IMR-90 (cell line): ENCODE measurements at regions not wholly inside any gene's neighbourhood (a gene's known extent, or its start where the extent isn't known, plus 50 kb on each side); places are given as distances from the start of the nearest gene placed in this dataset.

Experiments
- BHLHE40 ChIP-seq: fragments of 150-350 bp; IDR thresholded peaks from 2 replicates; pipeline ENCODE4 v1.6.1; 2016; ENCODE audit warnings: mild to moderate bottlenecking, low read depth, low read length
- RAD21 ChIP-seq: IDR thresholded peaks from 2 replicates; pipeline ENCODE4 v1.6.1; 2012; ENCODE audit warnings: low read length, improper control_type of control experiment
- RCOR1 ChIP-seq: IDR thresholded peaks from 2 replicates; pipeline ENCODE4 v1.6.1; 2012; ENCODE audit warnings: mild to moderate bottlenecking, low read length, improper control_type of control experiment; ENCODE audit not compliant: insufficient replicate concordance
- SMC3 ChIP-seq: fragments of 150-350 bp; IDR thresholded peaks from 2 replicates; pipeline ENCODE4 v1.6.1; 2016; ENCODE audit warnings: low read depth, mild to moderate bottlenecking, antibody characterized with exemption, low read length, moderate library complexity
- TF ChIP-seq, protein P1 (sequence below): conservative IDR thresholded peaks from 2 replicates; pipeline ENCODE4 v1.5.1; 2012; ENCODE audit warnings: mild to moderate bottlenecking, low read depth, low read length, improper control_type of control experiment

- TF ChIP-seq RCOR1 (no peak), SMC3 (no peak), RAD21 (no peak), BHLHE40 (no peak)
- TF ChIP-seq, protein P1, sequence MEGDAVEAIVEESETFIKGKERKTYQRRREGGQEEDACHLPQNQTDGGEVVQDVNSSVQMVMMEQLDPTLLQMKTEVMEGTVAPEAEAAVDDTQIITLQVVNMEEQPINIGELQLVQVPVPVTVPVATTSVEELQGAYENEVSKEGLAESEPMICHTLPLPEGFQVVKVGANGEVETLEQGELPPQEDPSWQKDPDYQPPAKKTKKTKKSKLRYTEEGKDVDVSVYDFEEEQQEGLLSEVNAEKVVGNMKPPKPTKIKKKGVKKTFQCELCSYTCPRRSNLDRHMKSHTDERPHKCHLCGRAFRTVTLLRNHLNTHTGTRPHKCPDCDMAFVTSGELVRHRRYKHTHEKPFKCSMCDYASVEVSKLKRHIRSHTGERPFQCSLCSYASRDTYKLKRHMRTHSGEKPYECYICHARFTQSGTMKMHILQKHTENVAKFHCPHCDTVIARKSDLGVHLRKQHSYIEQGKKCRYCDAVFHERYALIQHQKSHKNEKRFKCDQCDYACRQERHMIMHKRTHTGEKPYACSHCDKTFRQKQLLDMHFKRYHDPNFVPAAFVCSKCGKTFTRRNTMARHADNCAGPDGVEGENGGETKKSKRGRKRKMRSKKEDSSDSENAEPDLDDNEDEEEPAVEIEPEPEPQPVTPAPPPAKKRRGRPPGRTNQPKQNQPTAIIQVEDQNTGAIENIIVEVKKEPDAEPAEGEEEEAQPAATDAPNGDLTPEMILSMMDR: no peak
Observed at GRCh38 chr5:4156889-4157288, 561.3 kb downstream of the IRX1 start.
